ENCODE measurements at regions not wholly inside any gene's neighbourhood (a gene's known extent, or its start where the extent isn't known, plus 50 kb on each side); places are given as distances from the start of the nearest gene placed in this dataset.

- no peak overlapping the region for H3K4me3 ChIP-seq (ENCODE audit: low read length)
- H3K9me2 ChIP-seq (ENCODE audit: insufficient read depth, low read length) = no peaks in the 10 kb centered on the region
- no peak overlapping the region for H3K4me2 ChIP-seq (ENCODE audit: low read length)
- no peaks in the 10 kb centered on the region for H3F3A ChIP-seq (ENCODE audit: insufficient read depth, low read length, poor library complexity, severe bottlenecking)
- H3K36me3 ChIP-seq (ENCODE audit: insufficient read depth, low read length) = no peaks in the 10 kb centered on the region
- H3K9ac ChIP-seq (ENCODE audit: low read length) = no peak overlapping the region
- no peaks in the 10 kb centered on the region for H4K20me1 ChIP-seq (ENCODE audit: insufficient read depth)
- no peaks in the 10 kb centered on the region for H3K27me3 ChIP-seq (ENCODE audit: insufficient read depth, low read depth, low read length)
- H3K79me2 ChIP-seq (replicated peaks; ENCODE audit: insufficient read depth, low read length) = no peaks in the 10 kb centered on the region
- H2AFZ ChIP-seq (ENCODE audit: low read depth, low read length) = no peak overlapping the region
- TF ChIP-seq SMC3 (conservative IDR thresholded peaks at IDR 0.05; ENCODE audit: poor library complexity) (no peak), POLR2AphosphoS5 (IDR thresholded peaks at IDR 0.05) (no peak), CTCF (IDR thresholded peaks at IDR 0.05; ENCODE audit: poor library complexity, severe bottlenecking) (no peak), RAD21 (conservative IDR thresholded peaks at IDR 0.05) (no peak), EP300 (conservative IDR thresholded peaks at IDR 0.05; ENCODE audit: poor library complexity, severe bottlenecking) (no peak), EZH2 (IDR thresholded peaks at IDR 0.05; ENCODE audit: borderline replicate concordance, insufficient read depth, low read length, poor library complexity, severe bottlenecking) (no peak), TAF1 (IDR thresholded peaks at IDR 0.05; ENCODE audit: low read depth) (no peak), MXI1 (conservative IDR thresholded peaks at IDR 0.05; ENCODE audit: poor library complexity, severe bottlenecking) (no peak), REST (IDR thresholded peaks at IDR 0.05; ENCODE audit: borderline replicate concordance) (no peak)
- no peaks in the 10 kb centered on the region for H3K9me3 ChIP-seq (ENCODE audit: low read length)
- no peak overlapping the region for H3K27ac ChIP-seq (ENCODE audit: low read length)
Measured at GRCh38 chr12:9340422-9341259, 132.4 kb upstream of the PZP start.

GRCh38 chr12:9337656-9338055, 129.5 kb upstream of the PZP start:
- Histone ChIP-seq H3K9me3 (ENCODE audit: low read length) (no peaks in the 10 kb centered on the region), H3K9me2 (ENCODE audit: insufficient read depth, low read length) (no peaks in the 10 kb centered on the region), H2AFZ (ENCODE audit: low read depth, low read length) (no peak overlapping the region), H3K79me2 (replicated peaks; ENCODE audit: insufficient read depth, low read length) (no peaks in the 10 kb centered on the region), H3K27ac (ENCODE audit: low read length) (no peak overlapping the region), H3K36me3 (ENCODE audit: insufficient read depth, low read length) (no peaks in the 10 kb centered on the region), H3K9ac (ENCODE audit: low read length) (no peak overlapping the region), H3K27me3 (ENCODE audit: insufficient read depth, low read depth, low read length) (no peaks in the 10 kb centered on the region), H3K4me3 (ENCODE audit: low read length) (no peak overlapping the region), H4K20me1 (ENCODE audit: insufficient read depth) (no peaks in the 10 kb centered on the region), H3K4me2 (ENCODE audit: low read length) (no peak overlapping the region), H3F3A (ENCODE audit: insufficient read depth, low read length, poor library complexity, severe bottlenecking) (no peaks in the 10 kb centered on the region)
- no peak for TF ChIP-seq SMC3 (conservative IDR thresholded peaks at IDR 0.05; ENCODE audit: poor library complexity)
- TF ChIP-seq CTCF (IDR thresholded peaks at IDR 0.05; ENCODE audit: poor library complexity, severe bottlenecking) = no peak
- TF ChIP-seq RAD21 (conservative IDR thresholded peaks at IDR 0.05) = no peak
- no peak for TF ChIP-seq MXI1 (conservative IDR thresholded peaks at IDR 0.05; ENCODE audit: poor library complexity, severe bottlenecking)
- no peak for TF ChIP-seq REST (IDR thresholded peaks at IDR 0.05; ENCODE audit: borderline replicate concordance)
- no peak for TF ChIP-seq TAF1 (IDR thresholded peaks at IDR 0.05; ENCODE audit: low read depth)
- no peak for TF ChIP-seq EP300 (conservative IDR thresholded peaks at IDR 0.05; ENCODE audit: poor library complexity, severe bottlenecking)
- no peak for TF ChIP-seq POLR2AphosphoS5 (IDR thresholded peaks at IDR 0.05)
- no peak for TF ChIP-seq EZH2 (IDR thresholded peaks at IDR 0.05; ENCODE audit: borderline replicate concordance, insufficient read depth, low read length, poor library complexity, severe bottlenecking)
